HG03457 (cell line): ENCODE measurements at regions not wholly inside any gene's neighbourhood (a gene's known extent, or its start where the extent isn't known, plus 50 kb on each side); places are given as distances from the start of the nearest gene placed in this dataset.

Source experiments
- ATAC-seq: cut with Tn5 transposase; IDR thresholded peaks from one replicate; pipeline ENCODE4 v1.9.1; 2021; ENCODE audit warnings: moderate number of reproducible peaks; ENCODE audit not compliant: unreplicated experiment

- ATAC-seq = no peak
Measured at GRCh38 chr15:61684749-61685467, 375.3 kb downstream of the VPS13C start.

GRCh38 chr15:61682891-61683735 lies 377.1 kb downstream of the VPS13C start:
- ATAC-seq = no peak

GRCh38 chr15:61681676-61682075 lies 378.6 kb downstream of the VPS13C start:
- ATAC-seq = no peak

GRCh38 chr15:61681038-61681418 lies 379.2 kb downstream of the VPS13C start:
- ATAC-seq = no peak

GRCh38 chr15:61680260-61681037 lies 379.8 kb downstream of the VPS13C start:
- no peak for ATAC-seq

- no peak for ATAC-seq
Measured at GRCh38 chr15:61671736-61672135, 388.5 kb downstream of the VPS13C start.

GRCh38 chr15:61668444-61668843 lies 391.8 kb downstream of the VPS13C start:
- no peak for ATAC-seq

GRCh38 chr15:61661791-61662190 lies 398.5 kb downstream of the VPS13C start:
- ATAC-seq = no peak

GRCh38 chr15:61660579-61660978 lies 399.7 kb downstream of the VPS13C start:
- no peak for ATAC-seq

GRCh38 chr15:61659566-61660190 lies 400.6 kb downstream of the VPS13C start:
- no peak for ATAC-seq

- no peak for ATAC-seq
Measured at GRCh38 chr15:61657461-61657860, 402.8 kb downstream of the VPS13C start.

- ATAC-seq = no peak
Measured at GRCh38 chr15:61656391-61656790, 403.9 kb downstream of the VPS13C start.

- no peak for ATAC-seq
Measured at GRCh38 chr15:61655881-61656280, 404.4 kb downstream of the VPS13C start.

GRCh38 chr15:61654918-61655317 lies 405.3 kb downstream of the VPS13C start:
- ATAC-seq = no peak

GRCh38 chr15:61654002-61654740 lies 406.1 kb downstream of the VPS13C start:
- ATAC-seq = no peak

GRCh38 chr15:61653110-61653509 lies 407.1 kb downstream of the VPS13C start:
- no peak for ATAC-seq

GRCh38 chr15:61651267-61651666 lies 409.0 kb downstream of the VPS13C start:
- no peak for ATAC-seq

- no peak for ATAC-seq
Measured at GRCh38 chr15:61649046-61649445, 411.2 kb downstream of the VPS13C start.

GRCh38 chr15:61644550-61644949 lies 415.4 kb upstream of the RORA start:
- ATAC-seq = no peak

- ATAC-seq = no peak
Measured at GRCh38 chr15:61641645-61642044, 412.5 kb upstream of the RORA start.
